HCT116 (cell line): ENCODE measurements at regions not wholly inside any gene's neighbourhood (a gene's known extent, or its start where the extent isn't known, plus 50 kb on each side); places are given as distances from the start of the nearest gene placed in this dataset.

Experiments used
- CTCF ChIP-seq, 3 experiments: fragments of 200-600 bp in 1 of 3; sonication (generic) in 1 of 3; IDR thresholded peaks in 2 of 3; conservative IDR thresholded peaks in 1 of 3; 2 replicates each; pipeline ENCODE4 v1.5.1; 2012 to 2017; ENCODE audit warnings: low read depth in 2 of 3, low read length in 2 of 3, antibody characterized with exemption in 1 of 3, borderline replicate concordance in 1 of 3, control low read depth in 1 of 3, mild to moderate bottlenecking in 1 of 3, mixed read lengths in 1 of 3, mixed run types in 1 of 3, moderate library complexity in 1 of 3; ENCODE audit not compliant: insufficient read depth in 1 of 3
- EGR1 ChIP-seq: IDR thresholded peaks from 2 replicates; pipeline ENCODE4 v1.6.1; 2012; ENCODE audit warnings: low read depth
- POLR2A ChIP-seq: IDR thresholded peaks from 2 replicates; pipeline ENCODE4 v1.7.0; 2011; ENCODE audit warnings: borderline replicate concordance; ENCODE audit not compliant: insufficient read depth, insufficient read length; ENCODE audit errors: extremely low read depth
- POLR2AphosphoS5 ChIP-seq: IDR thresholded peaks from 2 replicates; pipeline ENCODE4 v1.6.1; 2011; ENCODE audit warnings: mild to moderate bottlenecking, low read depth, low read length, moderate library complexity
- RAD21 ChIP-seq: IDR thresholded peaks from 2 replicates; pipeline ENCODE4 v1.6.1; 2012; ENCODE audit warnings: low read depth, mild to moderate bottlenecking
- TCF7L2 ChIP-seq: IDR thresholded peaks from 2 replicates; pipeline ENCODE4 v1.7.0; 2011; ENCODE audit warnings: borderline replicate concordance, inconsistent platforms; ENCODE audit not compliant: insufficient read depth, insufficient read length; ENCODE audit errors: extremely low read depth
- ZFX ChIP-seq: fragments of 450-650 bp; IDR thresholded peaks from 2 replicates; pipeline ENCODE4 v1.6.1; 2017

GRCh38 chr7:69245646-69246045 lies 352.6 kb upstream of the AUTS2 start:
- TF ChIP-seq CTCF (IDR thresholded peaks at IDR 0.05 in 2 of 3, conservative IDR thresholded peaks at IDR 0.05 in 1 of 3; ENCODE audit: borderline replicate concordance in 1 of 3, insufficient read depth in 1 of 3, low read depth in 2 of 3, low read length in 2 of 3) (no peak), RAD21 (no peak), ZFX (no peak), POLR2A (no peak), POLR2AphosphoS5 (no peak), TCF7L2 (no peak), EGR1 (no peak)
